Upper lobe of left lung (tissue), 4 donors: ENCODE measurements at regions not wholly inside any gene's neighbourhood (a gene's known extent, or its start where the extent isn't known, plus 50 kb on each side); places are given as distances from the start of the nearest gene placed in this dataset.
A peak's percentile ranks its signal among the peaks of the same experiment; 100 is the strongest.

Source experiments
- EP300 ChIP-seq, 4 donors: sonication (generic); formaldehyde crosslinking; IDR thresholded peaks; one replicate each; pipeline ENCODE4 v1.5.1; 2017; ENCODE audit warnings: antibody characterized with exemption in 4 of 4, control low read depth in 2 of 4
- POLR2A ChIP-seq, 4 donors: fragments of 450-650 bp; IDR thresholded peaks; one replicate each; pipeline ENCODE4 v1.5.1; 2016 to 2017; ENCODE audit warnings: antibody characterized with exemption in 4 of 4, mild to moderate bottlenecking in 2 of 4
- TF ChIP-seq, protein P1 (sequence below), 6 experiments: fragments of 450-650 bp in 4 of 6; fragments of 200-600 bp in 2 of 6; sonication (generic) in 2 of 6; IDR thresholded peaks; one replicate each; pipeline ENCODE4 v1.5.1; 2016 to 2019; ENCODE audit warnings: antibody characterized with exemption in 6 of 6

DNA sequence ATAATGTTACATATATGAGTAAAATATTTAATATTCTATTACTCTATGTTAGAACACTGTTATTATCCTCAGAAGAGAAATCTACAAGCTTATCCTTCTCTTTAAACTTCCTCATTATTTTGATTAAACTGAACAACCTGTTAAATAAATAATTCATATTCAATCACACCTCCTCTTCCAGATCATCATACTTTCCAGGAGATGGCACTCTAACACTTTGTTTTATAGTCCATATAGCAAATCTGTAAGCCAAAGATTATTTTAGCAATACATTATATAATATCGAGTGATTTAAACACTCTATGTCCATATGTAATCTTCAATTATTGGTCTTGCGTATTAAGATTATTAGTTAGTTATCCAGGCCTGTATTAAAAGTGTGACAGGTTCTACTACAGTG lies 694.1 kb downstream of the ANKRD7 start:
- TF ChIP-seq, protein P1, sequence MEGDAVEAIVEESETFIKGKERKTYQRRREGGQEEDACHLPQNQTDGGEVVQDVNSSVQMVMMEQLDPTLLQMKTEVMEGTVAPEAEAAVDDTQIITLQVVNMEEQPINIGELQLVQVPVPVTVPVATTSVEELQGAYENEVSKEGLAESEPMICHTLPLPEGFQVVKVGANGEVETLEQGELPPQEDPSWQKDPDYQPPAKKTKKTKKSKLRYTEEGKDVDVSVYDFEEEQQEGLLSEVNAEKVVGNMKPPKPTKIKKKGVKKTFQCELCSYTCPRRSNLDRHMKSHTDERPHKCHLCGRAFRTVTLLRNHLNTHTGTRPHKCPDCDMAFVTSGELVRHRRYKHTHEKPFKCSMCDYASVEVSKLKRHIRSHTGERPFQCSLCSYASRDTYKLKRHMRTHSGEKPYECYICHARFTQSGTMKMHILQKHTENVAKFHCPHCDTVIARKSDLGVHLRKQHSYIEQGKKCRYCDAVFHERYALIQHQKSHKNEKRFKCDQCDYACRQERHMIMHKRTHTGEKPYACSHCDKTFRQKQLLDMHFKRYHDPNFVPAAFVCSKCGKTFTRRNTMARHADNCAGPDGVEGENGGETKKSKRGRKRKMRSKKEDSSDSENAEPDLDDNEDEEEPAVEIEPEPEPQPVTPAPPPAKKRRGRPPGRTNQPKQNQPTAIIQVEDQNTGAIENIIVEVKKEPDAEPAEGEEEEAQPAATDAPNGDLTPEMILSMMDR (IDR thresholded peaks at IDR 0.05) = peak in 1 of 6 experiments; percentile 24
- TF ChIP-seq EP300 (IDR thresholded peaks at IDR 0.05) (no peak), POLR2A (IDR thresholded peaks at IDR 0.05) (no peak)
